ENCODE measurements at regions not wholly inside any gene's neighbourhood (a gene's known extent, or its start where the extent isn't known, plus 50 kb on each side); places are given as distances from the start of the nearest gene placed in this dataset.

GRCh38 chr10:128623776-128624175, 497.6 kb upstream of the MKI67 start (continued):
- no peak for TF ChIP-seq ZFP30 (CRISPR knock-in tag; IDR thresholded peaks at IDR 0.05; ENCODE audit: borderline replicate concordance)
- TF ChIP-seq POLR2B (IDR thresholded peaks at IDR 0.05; ENCODE audit: low read depth, partially characterized antibody): no peak
- no peak for TF ChIP-seq GTF2F1 (IDR thresholded peaks at IDR 0.05; ENCODE audit: low read depth, low read length)
- TF ChIP-seq ZNF282 (CRISPR knock-in tag; IDR thresholded peaks at IDR 0.05): no peak

- Histone ChIP-seq H2AFZ (ENCODE audit: low read depth, low read length) (no peak overlapping the region), H3K4me1 (replicated peaks in 1 of 2; ENCODE audit: control insufficient read depth in 2 of 2, insufficient read depth in 2 of 2, low read length in 2 of 2) (peaks cover 14% of the 10 kb centered on the region in 2 experiments; a peak in 4 of 5 replicates), H3K79me2 (ENCODE audit: control insufficient read depth, insufficient read depth, low read length) (no peaks in the 10 kb centered on the region), H3K4me3 (no peak overlapping the region), H3K9me1 (ENCODE audit: control insufficient read depth, insufficient read depth, low read length) (no peaks in the 10 kb centered on the region), H3K9ac (ENCODE audit: insufficient read depth in 1 of 2, low read depth in 2 of 2, low read length in 2 of 2) (no peak overlapping the region), H3K9me3 (replicated peaks; ENCODE audit: control insufficient read depth, insufficient read depth, low read depth, low read length) (no peaks in the 10 kb centered on the region), H3K27ac (ENCODE audit: extremely low read depth, low read depth, low read length) (no peak overlapping the region), H3K36me3 (ENCODE audit: control insufficient read depth, insufficient read depth, low read length) (no peaks in the 10 kb centered on the region), H4K20me1 (replicated peaks; ENCODE audit: control insufficient read depth, insufficient read depth, low read length) (no peaks in the 10 kb centered on the region), H3K27me3 (ENCODE audit: control insufficient read depth in 2 of 2, insufficient read depth in 2 of 2, low read length in 2 of 2) (no peaks in the 10 kb centered on the region), H3K4me2 (ENCODE audit: insufficient read depth, low read length) (no peak overlapping the region)
- DNase-seq (ENCODE audit: extremely low read depth in 1 of 4, low spot score in 3 of 4): no peak
- intact Hi-C loops (cut with micrococcal nuclease): no loop called here
- no TSS peak for BruUV-seq (replicated peaks)
- in situ Hi-C loops (cut with MboI): no loop called here
- ChIA-PET CTCF (ENCODE audit: low intra/inter-chr PET ratio) (no interaction called here), POLR2A (no interaction called here)
- FAIRE-seq: no peak
- ATAC-seq: no peak
- TF ChIP-seq ATF2 (CRISPR knock-in tag; IDR thresholded peaks at IDR 0.05) (no peak), SMAD2 (IDR thresholded peaks at IDR 0.05; ENCODE audit: low read depth, low read length) (no peak), PHF21A (IDR thresholded peaks at IDR 0.05; ENCODE audit: borderline replicate concordance, low read depth) (no peak), U2AF2 (optimal IDR thresholded peaks at IDR 0.05; ENCODE audit: low read depth, low read length) (no peak), ELF2 (CRISPR knock-in tag; IDR thresholded peaks at IDR 0.05) (no peak), HMG20B (CRISPR knock-in tag; IDR thresholded peaks at IDR 0.05) (no peak), XRCC4 (IDR thresholded peaks at IDR 0.05; ENCODE audit: extremely low read depth, insufficient read depth, insufficient read length) (no peak), DACH1 (IDR thresholded peaks at IDR 0.05; ENCODE audit: partially characterized antibody) (no peak)
- 75% methylated on average over 10 of the region's 18 CpGs for WGBS (ENCODE audit: insufficient coverage, low coverage, missing lambda C conversion rate)
These were observed 498.7 kb upstream of the MKI67 start for GRCh38 chr10:128624656-128625530.

All from K562 (cell line).